Natural killer cell (primary cell): ENCODE measurements at regions not wholly inside any gene's neighbourhood (a gene's known extent, or its start where the extent isn't known, plus 50 kb on each side); places are given as distances from the start of the nearest gene placed in this dataset.

Experiments used
- ATAC-seq, 3 donors: fragments of 150-1000 bp in 2 of 3; fragments of 200-7000 bp in 1 of 3; cut with Tn5 transposase; 1 replicate in 1 of 3; 2 replicates in 2 of 3; pipeline ENCODE4 v1.10.0; 2021; ENCODE audit warnings: mild to moderate bottlenecking in 2 of 3, moderate library complexity in 2 of 3
- DNase-seq, 2 donors: peaks; one replicate each; pipeline versions ENCODE4 v3.0.0 to v3.0.0-alpha.2; 2013 to 2021; ENCODE audit warnings: mixed read lengths in 1 of 2
- H3K27ac ChIP-seq: one replicate; pipeline ENCODE4 v1.5.1; 2013; ENCODE audit warnings: mild to moderate bottlenecking, low read length
- H3K27me3 ChIP-seq: one replicate; pipeline ENCODE4 v1.6.1; 2013; ENCODE audit warnings: low read length; ENCODE audit not compliant: control insufficient read depth, insufficient read depth
- H3K36me3 ChIP-seq: one replicate; pipeline ENCODE4 v1.6.1; 2013; ENCODE audit warnings: low read length; ENCODE audit not compliant: control insufficient read depth, insufficient read depth
- H3K4me1 ChIP-seq: one replicate; pipeline ENCODE4 v1.6.1; 2013; ENCODE audit warnings: low read length; ENCODE audit not compliant: control insufficient read depth, insufficient read depth
- H3K4me3 ChIP-seq: one replicate; pipeline ENCODE4 v1.5.1; 2013; ENCODE audit warnings: low read length
- H3K9me3 ChIP-seq: one replicate; pipeline ENCODE4 v1.6.1; 2013; ENCODE audit warnings: low read length; ENCODE audit not compliant: control insufficient read depth, insufficient read depth
- H3K27ac Mint-ChIP-seq, 2 donors: one replicate each; pipeline ENCODE4 v1.8.0; 2022; ENCODE audit warnings: mild to moderate bottlenecking in 2 of 2, mixed read lengths in 2 of 2, moderate library complexity in 1 of 2
- H3K27me3 Mint-ChIP-seq, 2 donors: one replicate each; pipeline ENCODE4 v1.8.0; 2022; ENCODE audit warnings: low read depth in 2 of 2, mixed read lengths in 2 of 2
- H3K36me3 Mint-ChIP-seq: one replicate; pipeline ENCODE4 v1.8.0; 2022; ENCODE audit warnings: mixed read lengths
- H3K4me1 Mint-ChIP-seq, 2 donors: one replicate each; pipeline ENCODE4 v1.8.0; 2022; ENCODE audit warnings: mixed read lengths in 2 of 2
- H3K4me3 Mint-ChIP-seq: one replicate; pipeline ENCODE4 v1.8.0; 2022; ENCODE audit warnings: mild to moderate bottlenecking, moderate library complexity, mixed read lengths
- H3K9me3 Mint-ChIP-seq, 2 donors: one replicate each; pipeline ENCODE4 v1.8.0; 2022; ENCODE audit warnings: mixed read lengths in 2 of 2
- CTCF ChIP-seq: fragments of 200-600 bp; IDR thresholded peaks from one replicate; pipeline ENCODE4 v1.8.0; 2022; ENCODE audit warnings: antibody characterized with exemption
- WGBS: methylation state at CpG from one replicate; pipeline ENCODE4 v1.1.7; 2013; ENCODE audit warnings: missing lambda C conversion rate; ENCODE audit not compliant: insufficient coverage; 5-methylcytosine and 5-hydroxymethylcytosine counted together
- intact Hi-C: fragments of 100-400 bp; cut with micrococcal nuclease; formaldehyde crosslinking; loops from one replicate; pipeline ENCODE4 v1.14.2; 2022

GRCh38 chrX:124842205-124842604, 477.5 kb upstream of the TEX13C start:
- intact Hi-C loops, result no loop called here
- TF ChIP-seq CTCF, result no peak
- WGBS, result 80% methylated on average over 2 of the region's 2 CpGs
- H3K36me3 ChIP-seq, result no peaks in the 10 kb centered on the region
- Mint-ChIP-seq H3K27me3 (peaks cover 5 to 12% of the 10 kb centered on the region in 2 donors), H3K27ac (no peak overlapping the region), H3K4me3 (no peak overlapping the region), H3K4me1 (no peaks in the 10 kb centered on the region), H3K9me3 (no peaks in the 10 kb centered on the region), H3K36me3 (no peaks in the 10 kb centered on the region)
- H3K27ac ChIP-seq, result no peak overlapping the region
- ATAC-seq (no peak), DNase-seq (no peak)
- no peaks in the 10 kb centered on the region for H3K4me1 ChIP-seq
- no peak overlapping the region for H3K4me3 ChIP-seq
- no peaks in the 10 kb centered on the region for H3K27me3 ChIP-seq
- H3K9me3 ChIP-seq, result no peaks in the 10 kb centered on the region

GRCh38 chrX:124860736-124861135, 458.9 kb upstream of the TEX13C start:
- TF ChIP-seq CTCF, result no peak
- ATAC-seq (no peak), DNase-seq (no peak)
- no peaks in the 10 kb centered on the region for H3K36me3 ChIP-seq
- no peak overlapping the region for H3K4me3 Mint-ChIP-seq
- H3K27me3 ChIP-seq, result no peaks in the 10 kb centered on the region
- intact Hi-C loops, result no loop called here
- no peaks in the 10 kb centered on the region for H3K9me3 ChIP-seq
- H3K9me3 Mint-ChIP-seq, result no peaks in the 10 kb centered on the region
- no peak overlapping the region for H3K27ac ChIP-seq
- H3K27ac Mint-ChIP-seq, result no peak overlapping the region
- no peaks in the 10 kb centered on the region for H3K36me3 Mint-ChIP-seq
- H3K27me3 Mint-ChIP-seq, result peaks cover 12 to 32% of the 10 kb centered on the region in 2 donors
- H3K4me1 Mint-ChIP-seq, result no peaks in the 10 kb centered on the region
- WGBS, result 19% methylated on average over 3 of the region's 5 CpGs
- H3K4me3 ChIP-seq, result no peak overlapping the region
- H3K4me1 ChIP-seq, result no peaks in the 10 kb centered on the region

- intact Hi-C loops, result no loop called here
- no peak overlapping the region for H3K27ac Mint-ChIP-seq
- H3K4me1 Mint-ChIP-seq, result no peaks in the 10 kb centered on the region
Observed at GRCh38 chrX:124862301-124862700, 457.4 kb upstream of the TEX13C start.

More at GRCh38 chrX:124862301-124862700, 457.4 kb upstream of the TEX13C start:
- TF ChIP-seq CTCF, result no peak
- H3K4me3 ChIP-seq, result no peak overlapping the region
- H3K4me1 ChIP-seq, result no peaks in the 10 kb centered on the region
- Mint-ChIP-seq H3K9me3 (no peaks in the 10 kb centered on the region), H3K4me3 (no peak overlapping the region), H3K27me3 (peaks cover 11 to 28% of the 10 kb centered on the region in 2 donors), H3K36me3 (no peaks in the 10 kb centered on the region)
- H3K9me3 ChIP-seq, result no peaks in the 10 kb centered on the region
- no peaks in the 10 kb centered on the region for H3K36me3 ChIP-seq
- H3K27ac ChIP-seq, result no peak overlapping the region
- DNase-seq (no peak), ATAC-seq (no peak)
- WGBS, result 100% methylated on average over 1 of the region's 4 CpGs
- H3K27me3 ChIP-seq, result no peaks in the 10 kb centered on the region
